ENCODE measurements at regions not wholly inside any gene's neighbourhood (a gene's known extent, or its start where the extent isn't known, plus 50 kb on each side); places are given as distances from the start of the nearest gene placed in this dataset.

GRCh38 chr2:51256736-51257135 is 224.8 kb upstream of the NRXN1 start:
- DNase-seq = no peak

DNA sequence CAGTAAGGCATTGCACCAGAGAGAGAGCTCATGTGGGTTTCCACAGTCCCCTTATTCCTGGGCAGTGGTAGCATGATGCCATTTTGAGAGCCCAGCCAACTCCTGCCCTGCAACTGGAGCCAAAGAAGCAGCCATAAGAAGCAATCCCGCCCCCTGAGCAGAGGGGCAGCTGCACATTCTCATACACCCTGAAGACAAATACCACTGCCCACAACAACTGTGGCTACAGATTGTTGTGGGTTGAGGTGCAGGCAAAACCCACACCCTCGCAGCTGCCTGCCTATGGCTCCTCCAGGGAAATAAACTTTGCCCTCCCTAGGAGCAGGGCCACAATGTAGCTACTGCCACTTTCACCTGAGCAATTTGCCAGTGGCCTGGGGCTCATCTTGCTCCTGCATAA is 219.4 kb upstream of the NRXN1 start:
- no peak for DNase-seq

- DNase-seq = no peak
Observed at GRCh38 chr2:51247252-51247805, 215.4 kb upstream of the NRXN1 start.

DNA sequence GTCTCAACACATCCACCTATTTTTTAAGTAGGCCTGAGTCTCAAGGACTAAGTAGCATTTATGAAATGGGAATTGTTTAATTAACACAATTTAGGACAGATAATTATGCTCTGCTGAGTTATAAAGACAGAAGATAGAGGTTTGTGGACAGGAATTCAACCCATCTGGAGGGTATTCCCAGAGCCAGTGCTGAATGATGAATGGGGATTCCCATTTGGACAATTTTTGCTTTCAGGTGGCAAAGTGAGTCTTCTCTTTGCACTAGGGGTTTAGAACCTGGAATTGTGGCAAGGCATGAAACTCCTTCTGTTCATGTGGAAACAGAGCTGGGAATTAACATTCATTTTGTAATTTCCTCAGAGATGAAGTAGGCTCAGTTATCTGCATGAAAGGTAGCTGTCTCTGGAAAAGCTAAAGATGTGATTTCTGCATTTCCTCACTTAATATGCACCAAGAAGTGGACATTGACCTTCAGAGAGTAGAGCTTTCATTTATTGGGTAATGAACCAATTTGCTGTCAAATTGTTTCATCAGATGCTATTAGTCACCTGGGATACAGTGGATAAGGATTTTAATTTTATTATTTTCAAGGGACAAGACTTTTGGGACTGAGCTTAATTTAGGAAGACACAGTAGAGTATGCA is 212.1 kb upstream of the NRXN1 start:
- DNase-seq = no peak

DNA sequence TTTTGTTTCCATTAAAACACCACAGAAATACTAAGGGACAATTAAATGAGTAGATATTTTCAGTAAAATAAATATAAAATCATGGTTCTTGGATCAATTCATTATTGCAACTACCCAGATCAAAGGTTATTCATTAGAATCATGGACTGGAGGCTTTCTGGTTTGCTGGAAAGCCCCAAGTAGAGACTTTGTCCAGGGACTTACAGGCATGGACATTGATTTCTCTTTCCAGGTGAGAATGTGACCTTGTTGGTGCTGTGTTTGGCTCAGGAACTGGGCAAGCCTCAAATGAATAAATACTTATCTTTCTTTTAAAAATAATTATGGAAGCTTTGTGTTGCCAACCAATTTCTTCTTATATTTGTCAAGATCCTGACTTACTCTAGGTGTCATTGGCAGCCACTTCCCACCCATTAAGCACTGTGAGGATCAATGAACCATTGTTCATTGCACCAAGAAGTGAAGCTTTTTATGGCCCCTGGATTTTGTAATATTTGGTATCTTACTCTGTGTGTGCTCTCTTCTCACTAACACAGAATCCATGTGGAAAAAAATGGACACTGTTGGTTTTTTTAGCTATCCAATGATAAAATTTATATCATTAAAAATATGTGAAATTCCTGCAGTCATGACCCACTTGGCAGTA is 205.8 kb upstream of the NRXN1 start:
- no peak for DNase-seq

DNA sequence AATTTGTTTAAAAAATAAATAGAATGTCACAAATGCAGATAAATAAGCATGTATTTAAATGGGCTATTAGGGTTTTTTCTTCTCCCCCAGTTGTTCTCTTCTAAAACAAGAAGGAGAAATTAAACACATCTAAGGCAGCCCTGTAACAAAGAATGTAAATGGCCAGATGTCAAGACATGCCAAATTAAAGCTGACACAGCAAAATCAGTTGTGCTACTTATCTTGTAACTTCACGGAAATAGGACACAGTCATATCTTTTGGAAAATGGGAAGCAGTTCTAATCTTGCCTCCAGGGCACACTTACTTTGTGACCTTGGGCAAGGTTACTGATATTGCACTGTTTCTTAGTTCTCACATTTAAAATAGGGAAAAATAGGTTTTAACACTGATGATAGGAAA is 200.1 kb upstream of the NRXN1 start:
- DNase-seq = no peak

DNA sequence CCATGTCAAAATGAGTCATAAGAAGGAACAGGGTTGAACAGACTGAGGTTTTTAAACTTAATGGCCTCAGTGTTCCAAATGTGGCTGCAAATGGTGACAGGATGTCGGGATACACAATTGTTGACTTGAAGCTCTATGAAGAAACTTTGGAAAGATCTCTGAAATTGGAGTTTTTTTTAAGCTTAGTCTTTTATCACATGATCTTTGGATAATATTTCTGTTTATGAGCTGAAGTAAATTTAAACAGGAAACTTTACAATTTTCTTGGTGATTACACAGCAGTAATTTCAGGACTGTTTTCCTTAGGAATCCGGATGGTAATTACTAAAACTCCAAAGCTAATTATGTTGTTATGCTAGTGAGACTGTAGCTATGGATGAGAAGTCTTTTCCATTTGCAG is 199.1 kb upstream of the NRXN1 start:
- no peak for DNase-seq

DNA sequence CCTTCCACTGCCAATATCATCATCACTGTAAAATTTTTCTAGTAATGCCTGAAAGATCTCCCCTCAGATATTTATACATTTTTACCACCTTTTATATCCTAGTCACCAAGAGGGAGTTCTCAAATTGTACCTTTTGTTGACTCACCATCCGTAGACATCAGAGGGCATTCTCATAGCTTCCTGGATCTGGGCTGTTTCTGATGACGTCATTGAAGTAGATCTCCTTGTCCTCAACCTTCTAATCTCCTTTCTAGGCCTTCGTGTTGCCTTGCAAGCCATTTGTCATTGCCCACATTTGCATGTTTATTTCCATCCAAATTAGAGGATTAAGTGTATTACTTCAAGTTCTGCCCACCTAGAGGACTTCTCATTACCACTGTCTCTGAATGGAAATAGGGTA is 193.4 kb upstream of the NRXN1 start:
- DNase-seq = no peak

DNA sequence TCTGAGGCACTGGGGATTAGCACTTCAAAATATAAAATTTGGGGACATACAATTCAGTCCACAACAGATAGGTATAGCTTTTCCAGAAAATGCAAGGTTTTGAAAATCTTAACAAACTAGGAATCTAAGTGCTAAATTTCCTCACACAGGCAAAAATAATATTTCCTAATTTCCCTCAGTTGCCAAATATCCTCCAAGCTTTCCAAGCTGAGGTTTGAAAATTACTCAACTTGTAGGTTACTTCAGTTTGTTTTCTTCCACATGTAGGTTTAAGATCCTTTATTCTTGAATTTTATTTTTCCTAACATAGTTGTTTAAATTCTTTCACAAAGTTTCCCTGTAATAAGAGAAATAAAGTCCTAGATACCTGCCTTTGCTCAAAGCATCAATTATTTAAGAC is 192.9 kb upstream of the NRXN1 start:
- no peak for DNase-seq

- DNase-seq = no peak
Observed at GRCh38 chr2:51222106-51222505, 190.2 kb upstream of the NRXN1 start.

DNA sequence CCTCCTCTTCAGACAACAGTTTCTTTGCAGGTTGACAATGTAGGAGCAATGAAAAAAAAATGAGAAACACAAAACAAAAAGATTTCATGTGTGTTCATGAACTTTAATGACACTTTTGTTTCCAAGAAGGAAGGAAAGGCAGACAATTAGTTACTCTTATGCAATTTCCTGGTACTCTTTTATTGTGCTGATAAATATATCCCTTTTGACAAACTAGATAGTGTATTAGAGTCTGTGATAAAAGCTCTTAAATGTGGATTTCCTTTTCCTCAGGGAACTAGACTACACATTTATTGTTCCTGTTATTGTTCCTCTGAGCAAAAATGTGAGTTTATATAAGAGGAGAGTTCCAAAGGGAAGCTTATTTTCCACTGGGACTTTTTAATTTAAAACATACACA is 188.7 kb upstream of the NRXN1 start:
- no peak for DNase-seq

DNA sequence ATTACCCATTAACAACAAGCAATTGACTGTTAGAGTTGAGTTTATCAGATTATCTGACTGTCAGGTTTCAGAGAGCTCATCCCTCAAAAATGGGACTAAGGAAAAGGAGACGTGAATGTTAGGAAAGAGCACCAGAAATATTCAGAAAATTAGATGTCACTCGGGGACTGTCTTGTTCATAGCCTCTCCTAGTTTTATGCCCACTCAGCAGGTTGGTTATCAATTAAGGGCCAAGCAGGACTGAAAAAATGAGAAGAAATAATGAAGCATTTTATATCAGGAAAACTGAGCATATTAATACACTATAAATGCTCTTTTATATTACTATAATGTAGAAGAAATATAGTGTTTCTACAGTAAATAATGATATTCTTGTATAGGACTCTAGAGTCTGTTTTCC is 188.1 kb upstream of the NRXN1 start:
- no peak for DNase-seq

- no peak for DNase-seq
Observed at GRCh38 chr2:51219468-51219867, 187.5 kb upstream of the NRXN1 start.

DNA sequence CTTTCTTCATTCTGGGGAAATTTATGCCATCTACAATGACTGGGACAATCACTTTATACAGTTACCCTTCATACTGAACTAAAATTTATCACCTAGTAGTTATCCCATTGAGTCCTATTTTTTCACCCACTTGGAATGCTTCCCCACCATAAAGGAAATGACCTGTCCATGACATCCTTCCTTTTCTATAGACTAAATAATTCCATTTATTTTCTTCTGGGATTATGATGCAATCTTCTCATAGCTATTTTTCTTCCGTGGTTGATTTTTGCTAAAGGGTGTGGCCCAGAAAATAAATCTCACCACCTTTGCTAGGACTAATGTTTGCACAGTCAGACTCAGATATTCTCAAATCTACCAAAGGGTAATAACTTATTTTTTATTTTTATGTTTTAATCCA is 186.1 kb upstream of the NRXN1 start:
- no peak for DNase-seq

- no peak for DNase-seq
Observed at GRCh38 chr2:51213826-51214225, 181.9 kb upstream of the NRXN1 start.

DNA sequence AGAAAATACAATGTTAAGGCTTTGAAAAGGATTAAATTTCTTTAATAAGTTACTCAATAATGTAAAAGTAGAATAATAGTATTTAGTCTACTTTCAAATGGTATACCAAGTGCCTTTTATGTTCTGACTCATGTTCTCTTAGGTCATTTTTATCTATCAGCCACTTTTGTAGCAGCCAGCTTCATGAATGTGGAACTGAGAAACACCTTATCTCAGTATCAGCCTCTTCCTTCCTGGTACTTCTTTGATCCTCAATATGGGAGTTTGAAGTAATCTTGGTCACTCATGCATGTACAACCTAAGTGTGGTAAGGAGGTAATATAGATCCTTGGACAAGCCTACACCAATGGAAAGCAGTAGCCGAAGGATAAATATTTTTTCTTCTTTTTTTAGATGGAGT is 180.4 kb upstream of the NRXN1 start:
- DNase-seq = no peak

GRCh38 chr2:51208521-51208920 is 176.6 kb upstream of the NRXN1 start:
- DNase-seq = no peak

GRCh38 chr2:51201295-51201694 is 169.4 kb upstream of the NRXN1 start:
- DNase-seq = no peak

DNA sequence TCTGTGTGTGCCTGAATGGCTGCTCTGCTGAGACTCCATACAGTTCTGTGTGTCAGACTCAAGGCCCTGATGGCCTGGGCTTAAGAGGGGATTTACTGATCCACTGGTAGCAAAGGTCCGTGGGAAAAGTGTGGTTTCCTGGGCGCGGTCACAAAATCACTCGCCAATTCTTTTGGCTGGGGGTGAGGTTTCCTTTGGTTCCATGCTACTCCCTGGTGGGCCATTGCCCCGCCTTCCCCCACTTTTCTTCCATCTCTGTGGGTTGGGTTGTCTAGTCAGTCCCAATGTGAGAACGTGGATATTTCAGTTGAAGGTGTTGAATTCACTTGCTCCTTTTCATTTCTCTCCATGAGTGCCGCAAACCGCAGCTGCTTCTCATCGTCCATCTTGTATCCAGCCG is 162.7 kb upstream of the NRXN1 start:
- no peak for DNase-seq

GRCh38 chr2:51170273-51170672 is 138.3 kb upstream of the NRXN1 start:
- DNase-seq = no peak

DNA sequence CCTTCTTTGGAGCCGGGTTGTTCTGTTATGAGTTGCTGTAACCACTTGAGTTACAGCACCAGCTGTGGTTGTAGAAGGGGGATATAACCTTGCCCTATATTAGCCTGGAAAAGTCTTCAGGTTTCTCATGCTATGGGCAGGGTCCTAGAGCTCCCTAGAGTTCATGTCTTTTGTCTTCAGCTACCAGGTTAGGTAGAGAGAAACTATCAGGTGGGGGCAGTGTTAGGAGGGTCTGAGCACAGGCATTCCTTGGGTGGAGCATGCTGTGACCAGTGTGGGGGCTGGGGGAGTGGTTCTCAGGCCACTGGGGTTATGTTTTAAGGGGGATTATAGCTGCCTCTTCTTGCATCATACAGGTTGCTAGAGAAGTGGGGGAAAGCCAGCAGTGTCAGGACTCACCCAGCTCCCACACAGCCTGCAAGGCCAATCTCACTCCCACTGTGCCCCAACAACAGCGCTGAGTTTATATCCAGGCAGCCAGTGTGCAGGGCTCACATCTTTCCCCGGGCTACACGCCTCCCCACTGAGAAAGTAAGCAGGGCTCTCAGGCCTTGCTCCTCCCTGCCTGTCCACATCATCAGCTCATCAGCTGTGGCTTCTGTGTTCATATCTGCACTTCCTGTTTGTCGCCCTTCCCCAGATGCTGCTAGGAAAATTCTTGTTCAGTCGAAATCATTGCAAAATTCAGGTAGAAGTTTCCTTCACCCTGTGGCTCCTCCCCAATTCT is 133.8 kb upstream of the NRXN1 start:
- DNase-seq = no peak

DNA sequence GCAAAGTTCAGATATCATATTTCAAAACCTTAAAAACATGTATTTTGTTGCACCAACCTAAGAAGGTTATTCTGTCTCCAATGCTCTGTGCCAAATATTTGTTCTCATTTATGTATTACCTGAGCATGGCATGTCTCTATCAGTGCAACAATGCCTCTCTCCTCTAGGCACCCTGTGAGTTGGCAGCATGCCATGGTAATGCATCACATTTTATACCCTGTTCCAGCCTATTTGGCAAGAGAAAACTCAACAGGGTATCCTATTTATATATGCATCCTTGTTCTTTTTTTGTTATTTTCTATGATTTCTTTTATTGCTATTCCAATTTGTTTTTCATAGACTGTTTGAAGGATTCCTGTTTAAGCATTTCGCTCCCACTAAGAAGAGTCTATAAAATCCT is 126.3 kb upstream of the NRXN1 start:
- no peak for DNase-seq

DNA sequence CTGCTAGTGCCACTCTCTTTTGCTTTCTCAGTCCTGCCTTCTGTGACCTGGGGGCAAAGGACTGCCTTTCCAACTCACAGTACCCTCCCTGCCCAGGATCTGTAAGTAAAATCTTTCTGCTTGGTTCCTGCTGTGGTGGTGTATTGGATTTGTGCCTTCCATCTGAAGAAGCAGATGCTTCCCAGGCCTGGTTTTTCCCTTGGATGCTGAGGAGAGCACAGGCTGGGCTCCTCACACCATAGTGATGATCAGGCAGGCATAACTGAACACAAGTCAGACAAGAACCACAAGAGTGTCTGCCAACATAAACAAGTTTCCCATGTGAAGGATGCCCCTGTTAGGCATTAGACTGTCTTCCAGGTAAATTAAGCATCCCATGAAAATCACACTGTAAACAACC is 121.3 kb upstream of the NRXN1 start:
- DNase-seq = no peak

DNA sequence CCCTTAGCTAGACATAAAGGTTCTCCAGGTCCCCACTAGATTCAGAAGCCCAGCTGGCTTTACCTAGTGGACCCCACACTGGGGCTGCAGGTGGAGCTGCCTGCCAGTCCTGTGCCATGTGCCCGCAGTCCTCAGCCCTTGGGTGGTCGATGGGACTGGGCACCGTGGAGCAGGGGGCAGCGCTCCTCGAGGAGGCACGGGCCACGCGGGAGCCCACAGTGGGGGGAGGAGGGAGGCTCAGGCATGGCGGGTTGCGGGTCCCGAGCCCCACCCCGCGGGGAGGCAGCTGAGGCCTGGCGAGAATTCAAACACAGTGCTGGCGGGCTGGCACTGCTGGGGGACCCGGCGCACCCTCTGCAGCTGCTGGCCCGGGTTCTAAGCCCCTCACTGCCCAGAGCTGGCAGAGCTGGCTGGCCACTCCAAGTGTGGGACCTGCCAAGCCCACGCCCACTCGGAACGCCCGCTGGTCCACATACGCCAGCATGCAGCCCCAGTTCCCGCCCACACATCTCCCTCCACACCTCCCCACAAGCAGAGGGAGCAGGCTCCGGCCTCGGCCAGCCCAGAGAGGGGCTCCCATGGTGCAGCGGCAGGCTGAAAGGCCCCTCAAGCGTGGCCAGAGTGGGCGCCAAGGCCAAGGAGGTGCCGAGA is 119.7 kb upstream of the NRXN1 start:
- DNase-seq = no peak

All from central memory CD4-positive, alpha-beta T cell (primary cell).